Ovary (tissue), 7 donors: ENCODE measurements at regions not wholly inside any gene's neighbourhood (a gene's known extent, or its start where the extent isn't known, plus 50 kb on each side); places are given as distances from the start of the nearest gene placed in this dataset.

ENCODE experiments used
- DNase-seq, 5 donors: peaks; one replicate each; pipeline ENCODE4 v3.0.0-alpha.2; 2019 to 2020
- H3K27ac ChIP-seq, 2 donors: fragments of 200-600 bp; one replicate each; pipeline versions ENCODE4 v1.5.1 to v1.8.0; 2019 to 2022
- H3K27me3 ChIP-seq: fragments of 200-600 bp; one replicate; pipeline ENCODE4 v1.8.0; 2022
- H3K36me3 ChIP-seq: fragments of 200-600 bp; sonication (generic); one replicate; pipeline ENCODE4 v1.5.1; 2019
- H3K4me1 ChIP-seq: one replicate; pipeline ENCODE4 v1.8.1; 2013; ENCODE audit warnings: mild to moderate bottlenecking, moderate library complexity; ENCODE audit not compliant: insufficient read depth
- H3K4me3 ChIP-seq: fragments of 200-600 bp; sonication (generic); one replicate; pipeline ENCODE4 v1.5.1; 2017
- H3K9me3 ChIP-seq, 2 donors: fragments of 200-600 bp in 1 of 2; sonication (generic) in 1 of 2; one replicate each; pipeline versions ENCODE4 v1.5.1 to v1.8.1; 2013 to 2019; ENCODE audit warnings: mild to moderate bottlenecking in 1 of 2, moderate library complexity in 1 of 2
- CTCF ChIP-seq, 3 donors: fragments of 450-650 bp in 2 of 3; fragments of 200-600 bp in 1 of 3; IDR thresholded peaks; one replicate each; pipeline versions ENCODE4 v1.5.1 to v1.8.0; 2016 to 2022; ENCODE audit warnings: antibody characterized with exemption in 3 of 3, mild to moderate bottlenecking in 1 of 3
- EP300 ChIP-seq: sonication (generic); formaldehyde crosslinking; IDR thresholded peaks from one replicate; pipeline ENCODE4 v1.6.1; 2017; ENCODE audit warnings: antibody characterized with exemption
- POLR2A ChIP-seq: fragments of 450-650 bp; IDR thresholded peaks from one replicate; pipeline ENCODE4 v1.6.1; 2017; ENCODE audit warnings: antibody characterized with exemption, mild to moderate bottlenecking, moderate library complexity
- WGBS, 3 donors: extraction: QIAGEN DNeasy Blood & Tissue Kit in 1 of 3; methylation state at CpG; one replicate each; pipeline versions ENCODE4 v1.1.5 to v1.1.7; 2013 to 2017; 5-methylcytosine and 5-hydroxymethylcytosine counted together
- intact Hi-C, 4 donors: fragments of 100-400 bp; cut with DNase I; formaldehyde crosslinking; loops; one replicate each; pipeline versions ENCODE4 v1.11.0 to v1.15.1; 2022 to 2023
- donor health status: DM: no; HTN: no; CAD: no; lungs with moderate emphysema.
- donor health status: DM: no; HTN: no; CAD: no.
- donor health status: Bipolar disorder and iron deficiency.
- donor health status: DM: no; HTN: no; CAD: no.
- donor health status: DM: yes; HTN: yes; CAD: no.

- Histone ChIP-seq H3K9me3 (no peaks in the 10 kb centered on the region), H3K4me1 (no peaks in the 10 kb centered on the region), H3K27me3 (no peaks in the 10 kb centered on the region), H3K36me3 (no peaks in the 10 kb centered on the region), H3K27ac (no peak overlapping the region), H3K4me3 (no peak overlapping the region)
- WGBS, 3 donors: 57 to 71% (median 68%) methylated on average over 3 of the region's 3 CpGs
- intact Hi-C loops: no loop called here
- TF ChIP-seq EP300 (no peak), CTCF (IDR thresholded peaks at IDR 0.05) (no peak), POLR2A (no peak)
- no peak for DNase-seq
Observed at GRCh38 chrX:36575670-36576069, 432.5 kb upstream of the FAM47C start.

GRCh38 chrX:36577006-36577405 is 431.2 kb upstream of the FAM47C start:
- H3K9me3 ChIP-seq: no peaks in the 10 kb centered on the region
- no peak for DNase-seq
- intact Hi-C loops: no loop called here
- TF ChIP-seq EP300: no peak
- TF ChIP-seq POLR2A: no peak
- no peak for TF ChIP-seq CTCF (IDR thresholded peaks at IDR 0.05)
- no peaks in the 10 kb centered on the region for H3K4me1 ChIP-seq
- no peak overlapping the region for H3K27ac ChIP-seq
- 50 to 67% (median 59%) methylated on average over 2 of the region's 2 CpGs for whole genome bisulfite sequencing, 3 donors
- H3K4me3 ChIP-seq: no peak overlapping the region
- H3K27me3 ChIP-seq: no peaks in the 10 kb centered on the region
- no peaks in the 10 kb centered on the region for H3K36me3 ChIP-seq

DNA sequence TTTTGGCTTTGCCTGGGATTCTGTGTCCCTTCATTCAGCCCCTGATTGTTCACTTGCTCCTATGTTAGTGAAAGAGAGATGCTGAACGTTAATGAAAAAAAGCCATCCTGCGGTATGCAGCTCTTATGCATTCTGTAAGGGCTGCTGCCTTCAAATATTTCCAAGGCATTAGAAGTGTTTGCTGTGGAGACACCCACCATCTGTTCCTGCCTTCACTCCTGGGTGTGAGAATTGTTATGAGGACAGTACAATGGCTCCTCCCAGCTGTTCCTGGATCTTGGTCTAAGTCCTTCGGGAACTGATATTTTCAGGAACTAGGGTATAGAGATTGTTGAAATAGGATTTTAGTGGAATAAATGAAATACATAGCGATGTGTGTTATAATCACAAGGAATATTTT is 427.1 kb upstream of the FAM47C start:
- Histone ChIP-seq H3K36me3 (no peaks in the 10 kb centered on the region), H3K27me3 (no peaks in the 10 kb centered on the region), H3K4me1 (no peaks in the 10 kb centered on the region), H3K27ac (no peak overlapping the region), H3K9me3 (no peaks in the 10 kb centered on the region), H3K4me3 (no peak overlapping the region)
- intact Hi-C loops: no loop called here
- no peak for DNase-seq
- TF ChIP-seq POLR2A (no peak), EP300 (no peak), CTCF (IDR thresholded peaks at IDR 0.05) (no peak)
- 65 to 77% (median 73%) methylated on average over 4 of the region's 4 CpGs for WGBS, 3 donors

- H3K27me3 ChIP-seq: no peaks in the 10 kb centered on the region
- no peak overlapping the region for H3K4me3 ChIP-seq
- intact Hi-C loops: no loop called here
- no peaks in the 10 kb centered on the region for H3K4me1 ChIP-seq
- TF ChIP-seq EP300 (no peak), POLR2A (no peak), CTCF (IDR thresholded peaks at IDR 0.05) (no peak)
- no peaks in the 10 kb centered on the region for H3K36me3 ChIP-seq
- H3K27ac ChIP-seq: no peak overlapping the region
- DNase-seq: no peak
- WGBS, 3 donors: 76 to 83% (median 79%) methylated on average over 6 of the region's 6 CpGs
- no peaks in the 10 kb centered on the region for H3K9me3 ChIP-seq
Observed at GRCh38 chrX:36583674-36584073, 424.5 kb upstream of the FAM47C start.
